ENCODE measurements at regions not wholly inside any gene's neighbourhood (a gene's known extent, or its start where the extent isn't known, plus 50 kb on each side); places are given as distances from the start of the nearest gene placed in this dataset.

DNA sequence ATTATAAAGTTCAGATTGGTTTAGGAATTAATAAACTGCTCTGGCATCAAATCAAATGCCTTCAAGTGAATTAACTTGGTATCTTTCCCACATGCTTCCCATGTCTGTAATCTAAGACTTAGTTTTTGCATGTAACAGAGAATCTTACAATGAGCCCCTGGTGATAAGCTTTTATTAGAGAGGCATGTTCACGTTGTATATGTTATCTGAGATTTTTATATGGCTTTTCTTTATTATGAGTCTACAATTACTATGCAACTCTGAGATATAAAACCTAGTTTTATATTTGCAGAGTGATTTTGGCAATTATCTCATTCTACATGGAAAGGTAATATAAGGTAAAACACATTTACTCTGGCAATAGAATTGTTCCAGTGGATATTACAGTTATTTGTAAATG, 1578.4 kb upstream of the IGFBP7 start:
- DNase-seq (ENCODE audit: low read depth in 2 of 2): no peak

DNA sequence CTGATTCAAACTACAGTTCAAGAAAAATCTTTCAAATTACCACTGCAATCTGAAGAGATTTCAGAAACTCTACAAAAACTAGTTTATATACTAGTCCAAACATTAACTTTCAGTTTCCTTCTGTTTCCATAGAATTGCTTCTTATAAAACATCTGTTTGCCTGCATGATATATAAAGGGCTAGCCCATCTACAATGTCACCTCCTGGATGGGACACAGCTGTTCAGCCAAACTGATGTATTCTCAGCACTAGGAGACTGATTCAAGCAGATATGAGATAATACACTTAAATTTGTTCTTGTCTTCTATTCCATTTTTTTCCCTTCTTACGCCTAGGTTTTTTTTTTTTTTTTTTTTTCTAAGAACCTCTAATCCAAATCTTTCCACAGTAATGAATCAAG, 1569.7 kb upstream of the IGFBP7 start:
- no peak for DNase-seq (ENCODE audit: low read depth in 2 of 2)

DNA sequence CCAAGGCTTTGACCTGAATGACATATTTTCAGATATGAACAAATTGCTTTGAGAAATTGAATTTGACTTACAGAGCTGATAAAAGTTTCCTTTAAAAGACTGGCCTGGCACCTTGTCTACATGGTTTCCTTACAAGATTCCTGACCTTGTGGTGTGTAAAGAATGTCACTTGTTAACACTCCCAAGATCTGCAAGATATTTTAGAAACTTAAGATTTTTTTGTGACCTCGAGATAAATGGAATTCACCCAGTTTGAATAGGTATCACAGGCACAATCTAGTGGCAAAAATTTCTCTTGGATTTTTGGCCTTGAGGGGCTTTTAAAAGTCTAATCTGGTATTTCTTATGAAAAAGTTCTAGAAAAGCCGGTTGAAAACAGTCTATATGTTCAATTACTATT, 1568.9 kb upstream of the IGFBP7 start:
- no peak for DNase-seq (ENCODE audit: low read depth in 2 of 2)

DNA sequence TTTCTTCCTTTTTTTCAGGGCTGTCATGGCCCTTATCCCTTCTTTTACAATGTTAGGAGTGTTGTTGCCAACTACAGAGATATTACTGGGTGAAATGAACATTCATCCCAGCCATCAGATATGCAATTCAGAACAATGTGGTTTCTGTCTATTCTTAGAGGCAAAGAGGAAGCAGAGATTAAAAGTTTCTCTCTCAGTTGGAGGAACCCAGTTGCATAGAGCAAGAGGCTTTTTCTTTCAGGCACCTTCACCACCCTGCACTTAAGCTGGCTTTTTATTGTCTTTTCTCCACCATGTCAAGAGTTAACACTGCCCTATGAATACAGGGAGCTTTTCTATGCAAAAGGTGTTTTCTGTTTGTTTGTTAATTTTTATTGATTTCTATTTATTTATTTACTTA, 1559.6 kb upstream of the IGFBP7 start:
- DNase-seq (ENCODE audit: low read depth in 2 of 2): no peak

DNA sequence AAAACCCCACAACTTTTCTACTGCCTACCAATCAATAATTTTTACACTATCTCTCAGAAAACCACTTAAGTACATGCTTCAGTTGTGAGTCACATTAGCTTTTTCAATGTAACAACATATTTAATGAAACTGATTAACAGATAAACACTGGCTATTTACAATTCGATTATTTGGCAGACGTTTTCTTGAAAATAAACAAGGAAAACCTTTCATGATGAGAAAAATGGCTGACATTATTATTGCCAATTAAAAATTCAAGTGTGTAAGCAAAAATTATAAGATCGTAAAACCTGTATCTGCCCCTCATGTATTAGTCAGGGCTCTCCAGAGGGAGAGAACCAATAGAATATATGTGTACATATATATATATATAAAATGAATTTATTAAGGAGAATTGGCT, 1555.5 kb upstream of the IGFBP7 start:
- DNase-seq (ENCODE audit: low read depth in 2 of 2): no peak

DNA sequence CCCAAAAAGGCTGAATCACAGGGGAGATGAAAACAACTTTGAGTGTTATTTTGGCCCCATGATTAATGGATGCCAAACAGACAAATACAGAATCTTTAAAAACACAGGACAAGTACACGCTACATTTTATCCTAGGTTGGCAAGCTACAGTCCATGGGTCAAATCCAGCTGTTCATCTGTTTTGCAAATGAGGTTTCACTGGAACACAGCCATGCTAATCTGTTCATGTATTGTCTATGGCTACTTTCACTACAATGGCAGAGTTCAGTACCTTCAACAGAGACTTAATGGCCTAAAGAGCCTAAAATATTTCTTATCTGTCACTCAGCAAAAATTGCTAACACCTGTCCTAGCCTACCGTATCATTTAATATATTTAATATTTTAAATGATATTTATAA, 1548.5 kb upstream of the IGFBP7 start:
- DNase-seq (ENCODE audit: low read depth in 2 of 2): no peak

DNA sequence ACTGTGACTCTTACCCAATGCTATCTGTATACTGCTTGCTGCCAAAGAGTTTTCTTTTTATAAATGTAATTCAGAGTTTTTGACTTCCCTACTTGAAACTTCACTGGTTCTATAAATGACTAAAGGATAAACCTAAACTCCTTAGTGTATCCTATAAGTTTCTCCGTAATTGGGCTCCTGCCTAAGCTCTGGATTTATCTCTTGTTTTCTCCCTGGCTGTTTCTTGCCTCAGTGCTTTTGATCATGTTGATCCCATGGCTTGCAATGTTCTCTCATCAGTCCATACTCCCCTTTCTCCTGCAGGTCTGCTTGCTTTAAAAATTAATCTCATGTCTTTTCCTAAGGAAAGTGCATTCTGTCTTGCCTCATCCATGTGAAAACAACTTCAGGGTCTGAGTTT, 1543.1 kb upstream of the IGFBP7 start:
- no peak for DNase-seq (ENCODE audit: low read depth in 2 of 2)

DNA sequence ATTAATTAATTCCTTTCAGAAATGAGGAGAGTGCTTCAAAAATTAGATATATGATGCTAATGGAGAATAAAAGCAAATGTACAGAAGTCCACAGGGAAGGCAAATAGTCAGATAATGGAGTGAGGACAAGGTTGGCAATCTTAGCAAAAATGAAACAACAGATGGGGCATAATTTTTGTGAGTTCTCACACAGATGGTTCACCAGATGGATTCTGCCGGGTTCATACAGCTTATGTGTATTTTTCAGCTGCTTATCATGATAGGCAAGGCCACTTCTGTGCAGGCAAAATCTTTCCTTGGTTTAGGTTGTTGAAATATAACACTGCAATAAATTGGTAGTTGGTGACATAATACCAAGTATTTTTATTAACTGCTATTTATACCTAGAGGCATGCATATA, 1539.0 kb upstream of the IGFBP7 start:
- DNase-seq (ENCODE audit: low read depth in 2 of 2): no peak

DNA sequence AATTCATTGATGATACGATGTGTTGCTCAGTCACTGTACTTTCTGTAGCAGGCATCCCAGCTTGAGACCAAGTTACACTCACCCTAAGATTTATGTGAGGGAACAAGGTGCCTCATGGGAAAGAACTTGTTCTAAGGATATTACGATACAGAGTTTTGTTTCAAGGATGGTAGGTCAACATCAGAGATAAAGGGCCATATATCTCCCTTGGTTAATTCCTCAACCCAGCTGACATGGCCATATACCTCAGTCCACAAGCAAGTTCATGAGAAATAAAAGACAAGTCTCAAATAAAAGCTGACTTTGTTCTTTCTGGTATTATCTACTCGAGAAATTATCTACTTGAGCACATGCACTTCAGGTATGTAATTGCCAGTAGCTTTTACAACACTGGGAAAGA, 1535.9 kb upstream of the IGFBP7 start:
- no peak for DNase-seq (ENCODE audit: low read depth in 2 of 2)

DNA sequence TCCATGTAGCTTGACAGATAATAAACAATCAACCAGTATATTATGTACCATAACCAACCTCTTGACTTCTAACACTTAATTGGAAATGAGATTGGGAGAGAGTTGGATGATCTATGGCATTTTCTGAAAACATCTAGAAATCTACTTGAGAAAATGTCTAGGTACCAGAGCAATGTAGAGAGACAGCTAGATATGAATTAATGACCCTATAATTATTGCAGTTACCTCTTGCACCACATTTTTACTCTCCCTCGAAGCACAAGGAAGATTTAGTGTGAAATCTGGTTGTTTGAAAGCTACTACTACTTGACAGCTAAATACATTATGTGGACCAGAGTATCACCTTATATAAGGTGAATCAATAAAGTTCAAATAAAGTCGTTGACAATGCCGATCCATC, 1534.4 kb upstream of the IGFBP7 start:
- DNase-seq (ENCODE audit: low read depth in 2 of 2): no peak

DNA sequence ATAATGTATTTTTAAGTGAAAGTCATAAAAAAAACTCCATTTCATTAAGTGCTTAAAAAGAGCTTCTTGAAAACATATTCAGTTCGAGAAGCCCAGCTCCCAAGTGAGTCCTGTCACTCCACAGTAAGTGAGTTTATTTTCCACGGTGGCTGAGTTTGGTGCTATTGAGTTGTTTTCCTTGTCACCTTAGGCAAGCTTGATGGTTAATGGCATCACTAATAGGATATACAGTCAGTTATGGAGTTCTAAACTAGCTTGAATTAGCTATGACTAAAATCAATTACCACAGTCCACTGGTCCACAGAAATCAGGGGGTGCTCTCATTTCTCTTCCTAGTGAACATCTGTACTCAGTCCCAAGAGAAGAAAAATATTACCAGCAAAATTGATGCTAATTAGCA, 1526.2 kb upstream of the IGFBP7 start:
- DNase-seq (ENCODE audit: low read depth in 2 of 2): no peak

DNA sequence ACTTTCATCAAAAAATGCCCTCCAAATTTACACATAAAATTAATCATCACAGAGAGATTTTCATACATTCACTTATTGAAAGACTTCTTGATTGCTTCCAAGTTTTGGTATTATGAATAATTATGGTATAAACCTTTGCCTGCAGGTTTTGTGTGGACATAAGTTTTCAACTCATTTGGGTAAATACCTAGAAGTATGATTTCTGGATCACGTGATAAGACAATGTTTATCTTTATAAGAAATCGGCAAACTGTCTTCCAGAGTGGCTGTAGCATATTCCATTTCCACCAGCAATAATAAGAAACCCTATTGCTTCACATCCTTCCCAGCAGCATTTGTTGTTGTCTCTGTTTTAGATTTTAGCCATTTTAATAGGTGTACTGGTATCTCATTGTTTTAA, 1507.0 kb upstream of the IGFBP7 start:
- DNase-seq (ENCODE audit: low read depth in 2 of 2): no peak

DNA sequence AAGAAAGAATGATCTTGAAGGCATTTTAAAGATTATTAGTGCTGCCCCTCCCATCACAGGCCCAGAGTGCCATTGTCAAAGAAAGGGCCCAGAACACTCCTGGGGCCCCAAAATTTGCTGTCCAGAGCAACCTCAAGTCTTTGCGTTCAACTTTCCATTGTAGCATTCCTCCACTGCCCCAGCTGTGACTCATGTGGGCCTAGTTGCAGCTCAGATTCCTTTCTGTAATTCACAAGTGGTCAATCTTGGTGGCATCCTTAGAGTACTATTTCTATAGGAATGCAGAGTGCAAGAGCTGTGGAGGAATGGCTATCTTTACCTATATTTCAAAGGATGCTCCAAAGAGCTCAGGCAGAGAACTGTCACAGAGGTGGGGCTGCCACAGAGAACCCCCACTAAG, 1500.8 kb upstream of the IGFBP7 start:
- no peak for DNase-seq (ENCODE audit: low read depth in 2 of 2)

DNA sequence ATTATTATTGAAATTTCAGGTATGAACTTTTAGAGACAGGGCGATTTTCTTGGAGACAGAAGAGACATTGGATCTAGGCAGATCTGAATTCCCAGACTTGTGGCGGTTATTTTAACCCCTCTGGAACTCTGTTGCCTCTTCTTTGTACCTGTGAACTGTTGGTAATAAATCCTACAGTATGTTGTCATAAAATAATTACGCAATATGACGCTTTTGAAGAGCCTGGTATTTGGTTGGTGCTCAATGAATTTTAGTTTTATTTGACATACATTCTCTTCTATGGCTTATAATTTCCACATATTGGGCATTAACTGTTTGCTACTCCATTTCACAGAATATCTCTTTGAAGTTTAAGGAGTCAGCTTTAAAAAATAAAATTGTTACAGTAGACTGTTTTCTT, 1496.1 kb upstream of the IGFBP7 start:
- no peak for DNase-seq (ENCODE audit: low read depth in 2 of 2)

DNA sequence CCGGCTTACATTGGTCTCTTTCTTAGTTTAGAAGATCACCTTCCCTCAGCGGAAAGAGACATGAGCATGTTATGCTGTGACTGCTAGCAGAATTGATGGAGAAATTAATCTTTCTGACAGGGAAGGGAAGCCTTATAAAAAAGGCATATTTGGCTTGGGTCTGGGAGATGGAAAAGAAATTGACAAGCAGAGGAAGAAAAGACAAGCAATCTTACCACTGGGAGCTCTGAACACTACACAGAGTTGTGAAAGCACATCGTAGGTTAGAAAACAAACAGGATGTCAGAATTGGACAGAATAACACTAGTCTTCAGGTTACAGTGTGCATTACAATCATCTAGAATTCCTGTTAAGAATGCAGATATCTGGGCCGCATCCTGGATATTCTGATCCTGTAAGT, 1493.8 kb upstream of the IGFBP7 start:
- no peak for DNase-seq (ENCODE audit: low read depth in 2 of 2)

DNA sequence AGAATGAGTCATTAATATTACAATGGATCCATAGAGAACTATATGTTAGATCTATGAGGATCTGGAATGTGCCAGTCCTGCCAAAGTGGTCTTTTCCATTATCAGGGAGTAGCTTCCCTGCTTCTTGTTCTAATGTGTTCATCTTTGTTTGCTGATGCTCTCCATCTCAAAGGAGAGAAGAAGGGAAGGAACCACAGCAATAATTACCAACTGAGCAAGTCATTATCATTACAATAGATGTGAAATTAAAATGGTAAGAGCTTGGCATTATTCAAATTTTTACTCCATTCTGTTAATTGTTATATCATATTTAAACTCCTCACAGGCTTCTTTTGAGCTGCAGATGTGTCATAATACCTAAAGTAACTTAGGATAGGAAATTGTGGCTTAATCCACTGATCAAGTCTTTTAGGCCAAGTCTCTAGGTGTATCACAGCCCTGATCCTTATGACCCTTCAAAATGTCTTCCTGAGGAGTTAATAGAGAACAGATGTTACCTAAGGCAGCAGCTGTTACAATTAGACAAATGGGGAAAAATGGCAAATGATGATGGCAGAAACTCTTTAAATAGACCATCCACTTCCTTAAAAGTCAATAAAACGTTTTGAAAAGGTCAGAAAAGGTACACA, 1492.7 kb upstream of the IGFBP7 start:
- DNase-seq (ENCODE audit: low read depth in 2 of 2): no peak

DNA sequence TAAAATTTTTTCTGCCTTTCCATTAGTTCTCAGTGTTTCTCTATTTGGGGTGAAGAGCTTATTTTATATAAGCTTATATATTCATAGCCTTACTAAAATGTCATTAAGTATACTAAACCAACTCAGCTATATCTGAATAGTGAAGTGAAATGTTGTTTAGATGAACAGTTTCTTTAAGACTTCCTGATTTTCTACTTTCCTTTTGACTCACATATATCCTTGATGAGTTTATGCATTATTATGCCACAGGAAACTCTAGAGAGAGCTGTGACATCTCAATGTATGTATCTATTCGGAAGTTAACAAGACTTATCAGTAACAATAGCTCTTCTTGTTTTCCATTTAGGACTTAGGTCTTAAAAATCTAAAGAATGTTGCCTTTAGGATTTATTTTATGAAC, 1491.8 kb upstream of the IGFBP7 start:
- DNase-seq (ENCODE audit: low read depth in 2 of 2): no peak

DNA sequence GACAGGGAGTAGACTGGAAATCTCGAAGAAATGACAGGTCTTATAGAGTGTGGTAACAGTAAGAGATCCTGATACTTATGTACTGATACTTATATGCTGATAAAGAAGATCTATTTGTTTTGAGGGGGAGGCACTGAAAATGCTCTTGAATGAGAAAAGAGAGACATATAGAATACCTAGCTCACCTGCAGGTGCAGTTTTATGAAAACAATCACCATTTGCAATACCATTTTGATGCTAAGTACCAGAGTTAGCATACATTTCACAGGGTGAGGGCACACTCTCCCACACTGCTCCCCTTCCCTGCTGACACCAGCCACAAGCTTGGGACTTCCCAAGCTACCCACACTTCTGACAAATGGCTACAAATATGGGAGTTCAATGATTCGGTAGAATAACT, 1490.1 kb upstream of the IGFBP7 start:
- no peak for DNase-seq (ENCODE audit: low read depth in 2 of 2)

DNA sequence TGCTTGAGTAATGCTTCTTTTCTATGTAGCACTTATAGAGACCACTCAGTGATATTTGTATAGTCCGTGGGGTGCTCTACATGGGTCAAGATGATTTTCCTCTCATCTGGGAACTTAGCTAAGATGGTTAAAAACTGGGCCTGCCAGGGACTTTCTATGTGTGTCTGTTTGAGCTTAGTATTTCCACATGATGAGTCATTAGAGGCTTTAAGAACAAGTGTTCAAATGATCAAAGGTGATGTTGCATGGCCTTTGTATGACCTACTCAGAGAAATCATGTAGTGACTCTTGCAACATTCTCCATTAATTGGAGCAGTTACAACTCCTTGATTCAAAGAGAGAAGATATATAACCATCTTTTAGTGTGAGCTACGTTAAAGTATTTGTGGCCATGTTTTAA, 1480.5 kb upstream of the IGFBP7 start:
- no peak for DNase-seq (ENCODE audit: low read depth in 2 of 2)

DNA sequence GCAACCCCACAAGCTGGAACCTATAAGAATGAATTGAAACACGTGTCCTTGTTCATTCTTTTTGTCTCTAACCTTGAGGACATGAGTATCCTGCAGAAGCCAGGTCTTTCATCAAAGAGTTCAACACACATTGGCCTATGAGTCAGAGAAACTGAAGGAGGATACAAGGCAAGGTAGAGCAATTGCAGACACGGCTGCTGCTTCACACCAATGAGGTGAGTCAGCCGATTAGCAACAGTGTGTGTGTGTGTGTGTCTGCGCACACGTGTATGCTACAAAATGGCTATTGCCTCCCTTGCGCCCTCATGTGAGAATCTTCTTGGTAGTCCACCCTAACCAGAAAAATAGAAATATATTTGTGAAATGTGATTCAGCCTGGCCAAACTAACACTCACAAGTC, 1477.7 kb upstream of the IGFBP7 start:
- DNase-seq (ENCODE audit: low read depth in 2 of 2): no peak

DNA sequence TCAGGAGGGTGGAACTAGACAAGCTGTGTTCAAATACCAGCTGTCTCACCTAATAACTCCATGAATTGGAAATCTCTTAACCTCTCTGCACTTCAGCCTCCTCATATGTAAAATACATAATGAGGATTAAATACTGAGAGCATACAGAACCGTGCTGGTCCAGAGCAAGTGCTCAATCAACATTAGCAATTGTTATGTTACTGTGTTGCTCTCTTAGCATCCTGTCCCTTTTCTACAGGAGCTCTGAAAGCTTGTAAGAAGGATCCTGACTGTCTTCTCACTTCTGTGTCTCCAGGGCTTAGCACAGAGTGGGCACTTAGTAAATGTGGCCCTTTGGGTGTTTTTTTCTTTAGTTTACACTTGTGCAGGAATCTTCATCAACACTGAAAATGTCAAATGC, 1456.1 kb upstream of the IGFBP7 start:
- no peak for DNase-seq (ENCODE audit: low read depth in 2 of 2)

DNA sequence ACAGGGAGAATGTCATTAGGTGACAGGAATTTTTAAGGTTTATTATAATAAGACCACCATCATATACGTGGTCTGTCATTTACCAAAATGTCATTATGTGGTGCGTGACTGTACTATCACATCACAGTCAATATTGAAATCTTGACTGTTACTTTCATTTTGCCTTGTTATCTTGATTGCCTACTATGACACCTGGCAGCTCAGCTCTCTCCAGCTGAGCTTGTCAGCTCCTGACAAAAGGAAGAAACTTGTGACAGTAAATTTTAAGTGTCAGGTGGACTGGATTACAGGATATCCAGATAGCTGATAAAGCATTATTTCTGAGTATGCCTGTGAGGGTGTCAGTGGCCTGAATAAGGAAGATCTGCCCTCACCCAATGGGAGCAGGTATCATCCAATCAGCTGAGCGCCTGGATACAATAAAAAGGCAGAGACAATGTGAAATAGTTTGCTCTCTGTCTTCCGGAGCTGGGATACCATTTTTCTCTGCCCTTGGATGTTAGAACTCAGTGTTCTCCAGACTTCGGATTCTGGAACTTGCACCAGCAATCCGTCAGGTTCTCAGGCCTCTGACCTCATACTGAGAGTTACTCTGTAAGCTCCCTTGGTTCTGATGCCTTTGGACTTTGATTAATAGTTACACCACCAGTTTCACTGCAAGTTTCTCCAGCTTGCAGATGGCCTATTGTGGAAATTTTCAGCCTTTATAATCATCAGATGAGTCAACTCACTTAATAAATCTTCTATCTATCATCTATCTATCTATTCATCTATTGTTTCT, 1454.7 kb upstream of the IGFBP7 start:
- no peak for DNase-seq (ENCODE audit: low read depth in 2 of 2)

DNA sequence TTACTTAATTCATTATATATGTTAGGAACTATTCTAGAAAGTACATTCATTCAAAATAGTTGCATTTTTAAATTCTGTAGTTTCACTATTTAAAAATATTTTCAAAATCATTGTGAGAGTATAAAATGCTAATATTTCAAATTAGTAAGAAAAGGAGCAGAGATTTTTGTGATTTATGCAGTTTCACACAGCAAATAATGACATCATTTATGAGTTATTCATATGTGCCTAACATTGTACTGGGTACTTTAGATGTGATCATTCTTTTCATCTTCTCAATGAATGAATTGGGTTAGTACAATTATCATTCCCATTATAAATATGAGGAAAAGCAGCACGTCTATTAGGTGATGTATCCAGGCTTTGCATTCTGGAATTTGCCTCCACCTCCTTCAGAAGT, 1451.0 kb upstream of the IGFBP7 start:
- no peak for DNase-seq (ENCODE audit: low read depth in 2 of 2)

DNA sequence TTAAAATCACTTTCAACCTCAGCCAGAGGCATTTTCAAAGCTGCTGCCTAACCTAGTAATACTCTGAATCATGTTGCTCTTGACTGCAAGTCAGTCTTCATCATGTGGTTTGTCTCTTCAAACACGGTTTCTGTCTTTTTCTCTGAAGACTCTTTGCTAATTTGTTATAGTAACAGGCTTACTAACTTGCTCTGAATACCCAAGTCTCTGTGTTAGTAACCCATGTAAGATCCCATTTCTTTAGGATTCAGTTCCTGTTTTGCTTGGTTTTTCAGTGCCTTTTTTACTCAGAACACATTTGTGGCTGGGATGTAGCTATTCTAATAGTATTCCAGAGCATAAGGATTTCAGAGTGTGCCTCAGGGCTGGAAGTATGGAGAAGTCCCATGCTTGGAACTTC, 1450.6 kb upstream of the IGFBP7 start:
- no peak for DNase-seq (ENCODE audit: low read depth in 2 of 2)

Measured in activated CD8-positive, alpha-beta memory T cell treated with anti-CD3 and anti-CD28 coated beads for 4 hours (primary cell).